K562 (cell line): ENCODE measurements at regions not wholly inside any gene's neighbourhood (a gene's known extent, or its start where the extent isn't known, plus 50 kb on each side); places are given as distances from the start of the nearest gene placed in this dataset.

Source experiments
- ATAC-seq: fragments of 200-7000 bp; cut with Tn5 transposase; 3 replicates; pipeline ENCODE4 v1.9.1; 2020; ENCODE audit warnings: moderate library complexity
- BruUV-seq: library from RNA; stranded (reverse); fragments of 400-500 nt; replicated peaks from 2 replicates; lab custom pipeline; 2021; lab: Mats Ljungman, UMichigan
- CTCF ChIA-PET: fragments of 300-600 bp; formaldehyde crosslinking; extraction: SDS; loops from one replicate; lab custom pipeline; 2021; ENCODE audit warnings: low intra/inter-chr PET ratio; lab: Yijun Ruan, JAX
- POLR2A ChIA-PET: fragments of 300-600, 350-650 bp; sonication (Branson Sonifier 250); formaldehyde crosslinking; extraction: SDS; loops from one replicate; lab custom pipeline; 2021; ENCODE audit warnings: antibody characterized with exemption, inconsistent platforms; lab: Yijun Ruan, JAX
- DNase-seq, 4 experiments: peaks; one replicate each; pipeline versions ENCODE4 v3.0.0 to v3.0.0-alpha.2; 2011 to 2018; ENCODE audit warnings: low spot score in 3 of 4, mixed read lengths in 3 of 4; ENCODE audit errors: extremely low read depth in 1 of 4
- FAIRE-seq: peaks from 2 replicates; lab custom pipeline; 2011; peaks lifted over from hg19 to GRCh38; lab: Jason Lieb, UNC
- H2AFZ ChIP-seq: 2 replicates; pipeline ENCODE4 v1.6.0; 2011; ENCODE audit warnings: low read depth, low read length, control low read depth, inconsistent platforms
- H3K27ac ChIP-seq: fragments of 200-600 bp; 3 replicates; pipeline ENCODE4 v1.8.0; 2011; ENCODE audit warnings: low read depth, mild to moderate bottlenecking, control low read depth, inconsistent platforms, low read length, moderate library complexity, mixed read lengths; ENCODE audit errors: extremely low read depth
- H3K27me3 ChIP-seq, 2 experiments: fragments of 300-600 bp in 1 of 2; 2 replicates in 1 of 2; 3 replicates in 1 of 2; pipeline versions ENCODE4 v1.6.0 to v1.8.0; 2011; ENCODE audit warnings: inconsistent platforms in 2 of 2, low read length in 2 of 2, mild to moderate bottlenecking in 1 of 2, mixed read lengths in 1 of 2, moderate library complexity in 1 of 2; ENCODE audit not compliant: control insufficient read depth in 2 of 2, insufficient read depth in 2 of 2
- H3K36me3 ChIP-seq: fragments of 300-600 bp; 3 replicates; pipeline ENCODE4 v1.8.0; 2011; ENCODE audit warnings: mild to moderate bottlenecking, low read length, inconsistent platforms; ENCODE audit not compliant: control insufficient read depth, insufficient read depth
- H3K4me1 ChIP-seq, 2 experiments: fragments of 200-600 bp in 1 of 2; replicated peaks in 1 of 2; 2 replicates in 1 of 2; 3 replicates in 1 of 2; pipeline versions ENCODE4 v1.5.1 to v1.8.0; 2011; ENCODE audit warnings: inconsistent platforms in 2 of 2, low read length in 2 of 2, mild to moderate bottlenecking in 1 of 2, mixed read lengths in 1 of 2, moderate library complexity in 1 of 2; ENCODE audit not compliant: control insufficient read depth in 2 of 2, insufficient read depth in 2 of 2
- H3K4me2 ChIP-seq: 2 replicates; pipeline ENCODE4 v1.6.1; 2011; ENCODE audit warnings: low read length, control low read depth, inconsistent platforms, mixed read lengths; ENCODE audit not compliant: insufficient read depth
- H3K4me3 ChIP-seq: fragments of 200-600 bp; sonication (generic), shearing (Covaris generic); 2 replicates; pipeline ENCODE4 v1.5.1; 2016; ENCODE audit warnings: control low read depth, inconsistent platforms
- H3K79me2 ChIP-seq: fragments of 200-600 bp; 3 replicates; pipeline ENCODE4 v1.8.0; 2011; ENCODE audit warnings: low read length, inconsistent platforms; ENCODE audit not compliant: control insufficient read depth, insufficient read depth
- H3K9ac ChIP-seq, 2 experiments: 2 replicates each; pipeline versions ENCODE4 v1.6.0 to v1.6.1; 2011; ENCODE audit warnings: low read depth in 2 of 2, low read length in 2 of 2, control low read depth in 1 of 2, inconsistent platforms in 1 of 2, mild to moderate bottlenecking in 1 of 2, mixed read lengths in 1 of 2; ENCODE audit not compliant: insufficient read depth in 1 of 2
- H3K9me1 ChIP-seq: one replicate; pipeline ENCODE4 v1.6.0; 2011; ENCODE audit warnings: inconsistent platforms, mild to moderate bottlenecking, low read length, moderate library complexity; ENCODE audit not compliant: control insufficient read depth, insufficient read depth
- H3K9me3 ChIP-seq: replicated peaks from 2 replicates; pipeline ENCODE4 v1.5.1; 2011; ENCODE audit warnings: low read depth, low read length, inconsistent platforms; ENCODE audit not compliant: control insufficient read depth, insufficient read depth
- H4K20me1 ChIP-seq: replicated peaks from 2 replicates; pipeline ENCODE4 v1.6.1; 2011; ENCODE audit warnings: low read length, inconsistent platforms, mixed read lengths; ENCODE audit not compliant: control insufficient read depth, insufficient read depth
- CHD1 ChIP-seq: fragments of 200-600 bp; sonication (generic); IDR thresholded peaks from one replicate; pipeline ENCODE4 v1.6.1; 2012; ENCODE audit warnings: mild to moderate bottlenecking, moderate library complexity, low read length, inconsistent platforms
- IFI16 ChIP-seq: fragments of 250-450 bp; sonication (Bioruptor Pico); IDR thresholded peaks from 2 replicates; pipeline ENCODE4 v2.1.2; 2022; ENCODE audit warnings: mild to moderate bottlenecking, inconsistent platforms
- PHB2 ChIP-seq: fragments of 450-650 bp; IDR thresholded peaks from 2 replicates; pipeline ENCODE4 v1.6.1; 2017; ENCODE audit warnings: low read depth
- POLR3A ChIP-seq: IDR thresholded peaks from 2 replicates; pipeline ENCODE4 v1.6.1; 2011; ENCODE audit warnings: borderline replicate concordance, mild to moderate bottlenecking, moderate library complexity; ENCODE audit not compliant: insufficient read length, insufficient read depth; ENCODE audit errors: extremely low read depth
- TAF9B ChIP-seq: fragments of 450-650 bp; IDR thresholded peaks from 2 replicates; pipeline ENCODE4 v1.6.1; 2018; ENCODE audit warnings: mild to moderate bottlenecking; ENCODE audit not compliant: partially characterized antibody
- ZNF274 ChIP-seq: IDR thresholded peaks from 2 replicates; pipeline ENCODE4 v1.6.1; 2011; ENCODE audit warnings: low read depth, mild to moderate bottlenecking, low read length, moderate library complexity, borderline replicate concordance
- WGBS: fragments of 100-300 bp; shearing (Covaris generic); methylation state at CpG from one replicate; pipeline ENCODE4 v1.1.6; 2016; ENCODE audit warnings: low coverage, mixed read lengths; ENCODE audit not compliant: insufficient coverage; ENCODE audit errors: missing lambda C conversion rate; 5-methylcytosine and 5-hydroxymethylcytosine counted together
- in situ Hi-C: fragments of 300-500 bp; cut with MboI; formaldehyde crosslinking; loops from 4 replicates; pipeline ENCODE4 v1.15.0; 2018; ENCODE audit warnings: inconsistent platforms, mixed read lengths
- intact Hi-C: fragments of 100-400 bp; cut with micrococcal nuclease; formaldehyde crosslinking; loops from 2 replicates; pipeline ENCODE4 v1.14.2; 2022
- TF ChIP-seq, protein P1 (sequence below), 2 experiments: fragments of 450-650 bp; formaldehyde crosslinking in 1 of 2; IDR thresholded peaks; 2 replicates each; pipeline versions ENCODE4 v1.4.0 to v1.6.1; 2014 to 2020; ENCODE audit warnings: mild to moderate bottlenecking in 2 of 2, borderline replicate concordance in 1 of 2, low read depth in 1 of 2

DNA sequence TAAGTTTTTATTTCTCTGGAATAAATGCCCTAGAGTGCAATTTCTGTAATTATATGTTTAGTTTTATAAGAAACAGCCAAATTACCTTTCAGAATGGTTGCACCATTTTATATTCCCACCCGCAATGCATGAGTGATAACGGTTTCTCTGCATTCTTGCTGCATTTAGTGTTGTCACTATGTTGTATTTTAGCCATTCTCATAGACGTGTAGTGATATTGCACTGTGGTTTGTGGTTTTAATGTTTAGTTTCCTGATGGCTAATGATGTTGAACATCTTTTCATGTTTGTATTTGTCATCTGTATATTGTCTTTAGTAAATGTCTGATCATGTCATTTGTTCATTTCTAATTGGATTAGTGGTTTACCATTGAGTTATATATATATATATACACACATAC is 73.0 kb upstream of the GOLIM4 start:
- intact Hi-C loops: no loop called here
- POLR2A ChIA-PET: no interaction called here
- no peak for DNase-seq

DNA sequence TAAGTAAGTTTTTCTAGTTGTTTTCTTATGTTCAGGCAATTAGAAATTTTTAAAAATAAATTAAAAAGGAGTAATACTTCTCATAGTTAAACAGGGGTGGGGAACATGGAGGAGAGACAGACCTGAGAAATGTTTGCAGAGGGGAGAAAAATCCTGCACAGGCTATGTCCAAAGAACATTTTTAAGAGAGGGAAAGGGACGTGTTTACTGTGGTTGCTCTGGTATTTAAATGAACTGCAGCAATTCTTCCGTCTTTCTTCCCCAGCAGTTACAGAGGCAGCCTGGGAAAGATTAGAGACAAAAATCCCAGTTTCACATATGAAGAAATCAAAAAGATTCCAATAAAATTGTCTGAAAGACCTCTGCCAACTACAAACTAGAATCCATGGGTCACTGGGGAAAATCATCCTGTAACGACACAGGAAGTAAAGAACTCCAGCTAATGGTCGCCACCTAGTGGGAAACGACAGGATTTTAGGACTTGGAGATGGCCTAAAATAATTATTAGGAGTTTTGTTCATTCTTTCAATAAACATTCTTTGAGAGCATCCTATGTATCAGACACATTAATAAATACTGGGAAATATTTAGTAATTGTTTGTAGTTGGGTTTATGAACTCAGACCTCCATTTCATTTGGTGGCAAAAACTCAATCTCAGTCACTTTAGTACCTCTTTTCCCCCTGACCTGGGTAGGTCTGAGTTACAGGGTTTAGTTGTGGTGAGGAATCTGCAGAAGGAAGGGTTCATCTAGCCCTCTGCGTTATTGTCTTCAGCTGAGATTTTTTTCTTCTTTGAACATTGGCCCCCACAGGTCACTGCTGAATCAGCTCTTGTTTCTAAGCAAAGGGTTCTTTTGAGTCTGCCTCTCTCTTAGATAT is 69.9 kb upstream of the GOLIM4 start:
- Histone ChIP-seq H2AFZ (peak overlapping the region; percentile 86), H3K27ac (peak overlapping the region; percentile 29; the same call in 2 of the 3 replicates), H3K4me3 (no peak overlapping the region), H3K27me3 (no peaks in the 10 kb centered on the region), H3K4me1 (no peaks in the 10 kb centered on the region), H3K9me1 (no peaks in the 10 kb centered on the region), H3K9me3 (no peaks in the 10 kb centered on the region), H3K79me2 (no peaks in the 10 kb centered on the region), H4K20me1 (no peaks in the 10 kb centered on the region), H3K9ac (0 out of 4 replicates have a peak overlapping the region, but pooled peaks of 1 of the 2 experiments have one; percentile 9), H3K36me3 (no peaks in the 10 kb centered on the region), H3K4me2 (no peak overlapping the region)
- no TSS peak for BruUV-seq
- DNase-seq (peak; percentile 46 to 87 (median 58)), FAIRE-seq (peak; percentile 94), ATAC-seq (peak; percentile 90)
- 11% methylated on average over 6 of the region's 6 CpGs for WGBS
- in situ Hi-C loops (loop anchor here (25.0 kb wide), 1 partner anchor 228 kb away; no protein-coding TSS in a partner anchor), intact Hi-C loops (loop anchor here (1.0 to 2.0 kb wide), 5 partner anchors 49 to 237 kb away; no protein-coding TSS in a partner anchor)
- ChIA-PET CTCF (interaction anchor here (0.6 to 6.1 kb wide), 4 partner anchors 113 to 150 kb away, joined by 3 to 98 read pairs (median 9); no protein-coding TSS in a partner anchor), POLR2A (interaction anchor here (0.6 to 1.5 kb wide), 4 partner anchors 71 to 1311 kb away, joined by 3 to 5 read pairs (median 3); no protein-coding TSS in a partner anchor)
- TF ChIP-seq, protein P1, sequence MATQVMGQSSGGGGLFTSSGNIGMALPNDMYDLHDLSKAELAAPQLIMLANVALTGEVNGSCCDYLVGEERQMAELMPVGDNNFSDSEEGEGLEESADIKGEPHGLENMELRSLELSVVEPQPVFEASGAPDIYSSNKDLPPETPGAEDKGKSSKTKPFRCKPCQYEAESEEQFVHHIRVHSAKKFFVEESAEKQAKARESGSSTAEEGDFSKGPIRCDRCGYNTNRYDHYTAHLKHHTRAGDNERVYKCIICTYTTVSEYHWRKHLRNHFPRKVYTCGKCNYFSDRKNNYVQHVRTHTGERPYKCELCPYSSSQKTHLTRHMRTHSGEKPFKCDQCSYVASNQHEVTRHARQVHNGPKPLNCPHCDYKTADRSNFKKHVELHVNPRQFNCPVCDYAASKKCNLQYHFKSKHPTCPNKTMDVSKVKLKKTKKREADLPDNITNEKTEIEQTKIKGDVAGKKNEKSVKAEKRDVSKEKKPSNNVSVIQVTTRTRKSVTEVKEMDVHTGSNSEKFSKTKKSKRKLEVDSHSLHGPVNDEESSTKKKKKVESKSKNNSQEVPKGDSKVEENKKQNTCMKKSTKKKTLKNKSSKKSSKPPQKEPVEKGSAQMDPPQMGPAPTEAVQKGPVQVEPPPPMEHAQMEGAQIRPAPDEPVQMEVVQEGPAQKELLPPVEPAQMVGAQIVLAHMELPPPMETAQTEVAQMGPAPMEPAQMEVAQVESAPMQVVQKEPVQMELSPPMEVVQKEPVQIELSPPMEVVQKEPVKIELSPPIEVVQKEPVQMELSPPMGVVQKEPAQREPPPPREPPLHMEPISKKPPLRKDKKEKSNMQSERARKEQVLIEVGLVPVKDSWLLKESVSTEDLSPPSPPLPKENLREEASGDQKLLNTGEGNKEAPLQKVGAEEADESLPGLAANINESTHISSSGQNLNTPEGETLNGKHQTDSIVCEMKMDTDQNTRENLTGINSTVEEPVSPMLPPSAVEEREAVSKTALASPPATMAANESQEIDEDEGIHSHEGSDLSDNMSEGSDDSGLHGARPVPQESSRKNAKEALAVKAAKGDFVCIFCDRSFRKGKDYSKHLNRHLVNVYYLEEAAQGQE (IDR thresholded peaks at IDR 0.05; ENCODE audit: borderline replicate concordance): peak; percentile 93
- TF ChIP-seq, protein P1 (CRISPR knock-in tag; IDR thresholded peaks at IDR 0.05; ENCODE audit: low read depth): no peak
- TF ChIP-seq IFI16 (CRISPR knock-in tag): no peak

More for the DNA sequence above, 73.0 kb upstream of the GOLIM4 start:
- Histone ChIP-seq H4K20me1 (no peaks in the 10 kb centered on the region), H3K27me3 (no peaks in the 10 kb centered on the region), H3K79me2 (no peaks in the 10 kb centered on the region), H3K36me3 (no peaks in the 10 kb centered on the region), H3K9ac (no peak overlapping the region), H3K27ac (no peak overlapping the region), H3K4me2 (no peak overlapping the region), H3K4me3 (no peak overlapping the region), H3K9me1 (no peaks in the 10 kb centered on the region), H2AFZ (no peak overlapping the region), H3K4me1 (no peaks in the 10 kb centered on the region; a peak in 1 of 5 replicates), H3K9me3 (no peaks in the 10 kb centered on the region)
- CTCF ChIA-PET: interaction anchor here (1.3 kb wide), 1 partner anchor 122 kb away, joined by 4 read pairs; no protein-coding TSS in a partner anchor
- FAIRE-seq (no peak), ATAC-seq (no peak)
- no peak for TF ChIP-seq PHB2
- TF ChIP-seq ZNF274: no peak
- no peak for TF ChIP-seq CHD1
- TF ChIP-seq TAF9B: no peak
- no peak for TF ChIP-seq POLR3A
- no TSS peak for BruUV-seq
- in situ Hi-C loops: loop anchor here (25.0 kb wide), 1 partner anchor 231 kb away; no protein-coding TSS in a partner anchor
- WGBS: 23% methylated on average over 3 of the region's 3 CpGs
